22Rv1 (cell line): ENCODE measurements at regions not wholly inside any gene's neighbourhood (a gene's known extent, or its start where the extent isn't known, plus 50 kb on each side); places are given as distances from the start of the nearest gene placed in this dataset.

Experiments used
- H3K27ac ChIP-seq: fragments of 450-650 bp; 2 replicates; pipeline ENCODE4 v1.5.1; 2017
- ZFX ChIP-seq: fragments of 450-650 bp; IDR thresholded peaks from 2 replicates; pipeline ENCODE4 v1.6.1; 2017; ENCODE audit warnings: antibody characterized with exemption, borderline replicate concordance
- TF ChIP-seq, protein P1 (sequence below): fragments of 450-650 bp; IDR thresholded peaks from 2 replicates; pipeline ENCODE4 v1.5.1; 2017; ENCODE audit warnings: mild to moderate bottlenecking

DNA sequence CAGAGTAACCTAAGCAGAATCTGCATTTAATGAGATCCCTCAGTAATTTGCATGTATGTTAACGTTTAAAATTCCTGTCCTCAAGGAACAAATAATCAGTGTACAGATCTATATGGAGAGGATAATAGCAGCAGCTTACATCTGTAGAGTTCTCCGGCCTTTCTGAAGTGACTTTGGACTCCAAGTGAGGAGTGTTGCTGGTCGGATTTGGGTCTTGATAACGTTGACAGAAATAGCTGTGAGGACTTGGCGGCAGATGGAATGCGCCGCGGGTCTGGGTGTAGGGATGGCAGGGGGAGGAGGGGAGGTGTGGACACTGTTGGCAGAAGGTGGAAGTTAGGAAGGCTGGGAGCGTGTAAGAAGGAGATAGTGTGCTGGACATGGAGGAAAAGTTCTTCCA lies 170.9 kb upstream of the GATA6 start:
- TF ChIP-seq ZFX = no peak
- TF ChIP-seq, protein P1, sequence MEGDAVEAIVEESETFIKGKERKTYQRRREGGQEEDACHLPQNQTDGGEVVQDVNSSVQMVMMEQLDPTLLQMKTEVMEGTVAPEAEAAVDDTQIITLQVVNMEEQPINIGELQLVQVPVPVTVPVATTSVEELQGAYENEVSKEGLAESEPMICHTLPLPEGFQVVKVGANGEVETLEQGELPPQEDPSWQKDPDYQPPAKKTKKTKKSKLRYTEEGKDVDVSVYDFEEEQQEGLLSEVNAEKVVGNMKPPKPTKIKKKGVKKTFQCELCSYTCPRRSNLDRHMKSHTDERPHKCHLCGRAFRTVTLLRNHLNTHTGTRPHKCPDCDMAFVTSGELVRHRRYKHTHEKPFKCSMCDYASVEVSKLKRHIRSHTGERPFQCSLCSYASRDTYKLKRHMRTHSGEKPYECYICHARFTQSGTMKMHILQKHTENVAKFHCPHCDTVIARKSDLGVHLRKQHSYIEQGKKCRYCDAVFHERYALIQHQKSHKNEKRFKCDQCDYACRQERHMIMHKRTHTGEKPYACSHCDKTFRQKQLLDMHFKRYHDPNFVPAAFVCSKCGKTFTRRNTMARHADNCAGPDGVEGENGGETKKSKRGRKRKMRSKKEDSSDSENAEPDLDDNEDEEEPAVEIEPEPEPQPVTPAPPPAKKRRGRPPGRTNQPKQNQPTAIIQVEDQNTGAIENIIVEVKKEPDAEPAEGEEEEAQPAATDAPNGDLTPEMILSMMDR = no peak

DNA sequence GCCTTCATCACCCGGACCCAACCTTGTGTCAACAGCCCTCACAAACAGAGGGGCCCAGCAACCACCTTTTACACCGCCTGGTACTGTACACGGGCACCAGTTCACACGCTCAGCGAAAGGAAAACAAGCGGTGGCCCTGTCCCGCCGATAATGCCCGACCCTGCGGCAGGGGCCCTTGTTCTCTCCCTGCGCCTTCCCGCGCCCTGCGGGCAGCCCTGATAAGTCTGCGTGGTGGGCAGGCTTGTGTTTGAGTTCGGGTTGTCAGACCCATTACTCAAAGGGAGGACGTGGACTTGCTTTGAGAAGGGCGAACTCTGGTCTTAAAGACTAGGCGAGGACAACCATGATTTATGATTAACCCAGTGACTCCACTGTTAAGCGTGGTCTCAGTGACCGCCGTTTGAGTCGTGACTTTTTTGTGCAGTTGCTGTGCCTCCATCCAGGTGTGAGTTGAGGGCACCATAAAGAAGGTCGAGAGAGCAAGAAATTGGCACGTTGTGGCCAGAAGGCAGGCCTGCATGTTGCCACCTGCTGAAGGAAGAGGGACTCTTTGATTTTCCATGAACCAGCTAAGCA lies 167.4 kb upstream of the GATA6 start:
- no peak overlapping the region for H3K27ac ChIP-seq
- TF ChIP-seq ZFX = no peak
- TF ChIP-seq, protein P1 = no peak

More for the DNA sequence above, 170.9 kb upstream of the GATA6 start:
- H3K27ac ChIP-seq = peak overlapping the region; percentile 32; the same call in 1 of the 2 replicates

DNA sequence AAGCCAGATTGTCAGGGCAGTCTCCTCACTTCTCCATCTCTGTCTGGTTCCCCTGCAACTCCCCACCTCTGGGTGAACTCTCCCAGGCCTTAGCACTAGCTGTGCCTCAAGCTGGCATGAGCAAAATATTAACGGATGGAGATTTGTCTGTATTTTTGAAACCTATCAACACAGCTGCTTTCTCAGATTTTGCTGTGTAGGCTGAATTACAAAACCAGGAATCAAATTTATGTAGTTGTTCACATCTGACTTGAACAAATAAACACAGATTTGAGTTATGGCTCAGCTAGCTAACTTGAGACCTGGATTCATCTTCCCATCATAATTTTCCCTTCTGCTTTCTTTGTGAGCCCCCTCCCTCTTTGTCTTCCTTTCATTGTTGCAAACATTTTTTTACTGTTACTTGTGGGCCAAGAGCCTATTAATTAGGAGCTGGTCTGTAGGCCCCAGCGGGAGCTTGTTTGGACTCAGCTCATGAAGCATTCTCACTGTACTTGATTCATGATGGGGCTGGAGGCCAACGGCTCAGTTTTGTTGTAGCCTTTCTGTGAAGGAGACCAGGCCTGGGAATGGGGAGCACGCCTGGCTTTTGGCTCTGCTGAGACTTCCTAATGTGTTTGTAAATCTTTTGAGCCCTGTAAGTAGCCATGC lies 164.1 kb upstream of the GATA6 start:
- TF ChIP-seq ZFX = no peak
- TF ChIP-seq, protein P1 = no peak
- no peak overlapping the region for H3K27ac ChIP-seq

DNA sequence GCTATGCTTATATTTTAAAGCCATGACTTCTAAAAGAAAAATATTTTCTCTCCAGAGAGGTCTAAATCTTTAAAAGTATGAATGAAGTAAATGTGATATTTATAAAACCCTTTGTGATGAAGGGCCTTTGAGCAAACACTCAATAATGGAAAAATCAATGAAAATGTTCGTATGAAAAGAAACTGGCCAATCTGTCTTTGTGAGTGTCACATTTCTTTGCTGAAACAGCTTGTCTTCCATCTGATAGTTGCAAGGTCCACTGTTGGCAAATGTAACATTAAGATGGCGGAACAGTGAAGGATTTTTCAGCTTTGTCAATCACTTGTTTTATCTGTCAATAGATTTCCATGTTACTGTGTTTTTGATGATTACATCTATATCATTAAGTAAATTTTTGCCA lies 162.9 kb upstream of the GATA6 start:
- no peak overlapping the region for H3K27ac ChIP-seq
- TF ChIP-seq, protein P1 = no peak
- no peak for TF ChIP-seq ZFX

DNA sequence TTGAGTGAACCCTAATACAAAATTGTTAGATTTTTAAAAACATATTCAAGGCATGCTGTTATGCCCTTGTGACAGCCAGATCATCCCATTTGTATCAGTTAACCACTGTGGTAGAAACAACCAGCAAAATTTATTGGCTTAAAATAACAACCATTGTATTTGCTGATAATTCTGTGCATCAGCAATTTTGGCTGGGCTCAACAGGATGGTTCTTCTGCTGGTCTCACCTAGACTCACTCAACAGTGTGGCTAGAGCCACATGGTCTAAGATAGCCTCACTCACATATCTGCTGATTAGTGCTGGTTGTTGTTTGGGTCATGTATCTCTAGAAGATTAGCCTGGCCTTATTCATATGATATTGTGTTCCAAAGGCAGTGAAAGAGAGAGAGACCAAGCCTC lies 160.1 kb upstream of the GATA6 start:
- no peak for TF ChIP-seq ZFX
- TF ChIP-seq, protein P1 = no peak
- H3K27ac ChIP-seq = no peak overlapping the region

DNA sequence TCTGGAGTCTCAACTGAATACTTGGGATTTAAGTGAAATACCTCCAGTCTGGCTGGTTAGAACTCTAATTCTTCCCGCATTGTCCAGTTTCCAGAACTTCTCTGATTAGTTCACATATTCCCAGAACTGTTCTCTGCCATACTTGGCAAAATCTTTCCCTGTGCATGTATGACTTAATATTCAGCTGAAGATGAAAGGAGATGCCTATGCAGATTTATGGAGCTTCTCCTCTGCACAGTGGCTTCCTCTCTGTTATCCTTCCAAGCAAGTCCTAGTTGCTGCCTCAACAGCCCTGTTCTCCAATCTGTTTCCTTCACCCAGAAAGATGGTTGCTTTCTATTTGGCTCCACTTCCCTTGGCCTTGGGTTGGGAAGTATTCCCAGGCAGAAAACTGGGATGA lies 155.4 kb upstream of the GATA6 start:
- TF ChIP-seq, protein P1 = no peak
- TF ChIP-seq ZFX = no peak
- H3K27ac ChIP-seq = no peak overlapping the region

DNA sequence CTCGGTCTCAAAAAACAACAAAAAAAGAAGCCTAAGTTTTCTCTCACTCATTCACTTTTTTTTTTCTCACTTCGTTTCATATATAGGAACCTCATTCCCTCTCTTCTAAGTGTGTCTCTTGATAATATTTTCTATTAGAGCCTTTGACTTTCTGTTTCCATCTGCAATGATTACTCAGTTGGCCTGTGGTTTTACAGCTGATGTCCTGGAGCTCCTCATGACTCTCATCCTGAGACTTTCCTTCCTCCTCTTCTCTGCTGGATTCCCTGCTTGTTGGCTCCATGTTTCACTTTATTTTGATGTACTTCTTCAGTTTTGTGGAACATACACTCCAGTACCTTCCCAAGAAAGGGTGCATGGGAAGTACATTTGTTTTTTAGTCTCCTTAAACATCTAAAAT lies 154.2 kb upstream of the GATA6 start:
- H3K27ac ChIP-seq = no peak overlapping the region
- no peak for TF ChIP-seq ZFX
- TF ChIP-seq, protein P1 = no peak
